HepG2 (cell line): ENCODE measurements at regions not wholly inside any gene's neighbourhood (a gene's known extent, or its start where the extent isn't known, plus 50 kb on each side); places are given as distances from the start of the nearest gene placed in this dataset.

Source experiments
- CREB1 ChIP-seq, 2 experiments: fragments of 450-650 bp in 1 of 2; IDR thresholded peaks; 2 replicates each; pipeline ENCODE4 v1.6.1; 2016 to 2017; ENCODE audit warnings: control low read depth in 1 of 2, mild to moderate bottlenecking in 1 of 2, missing compliant biosample characterization in 1 of 2, missing genetic modification characterization in 1 of 2
- ELF4 ChIP-seq: sonication (generic); formaldehyde crosslinking; IDR thresholded peaks from 2 replicates; pipeline ENCODE4 v1.5.0; 2020; ENCODE audit warnings: missing genetic modification reagents, mild to moderate bottlenecking, moderate library complexity, borderline replicate concordance
- FOSL2 ChIP-seq: sonication (generic); formaldehyde crosslinking; IDR thresholded peaks from 2 replicates; pipeline ENCODE4 v1.4.0; 2020; ENCODE audit warnings: missing genetic modification reagents
- FOXM1 ChIP-seq: sonication (generic); formaldehyde crosslinking; IDR thresholded peaks from 2 replicates; pipeline ENCODE4 v1.5.0; 2020; ENCODE audit warnings: missing genetic modification reagents
- HNF4A ChIP-seq: sonication (generic); formaldehyde crosslinking; IDR thresholded peaks from 2 replicates; pipeline ENCODE4 v1.4.0; 2020; ENCODE audit warnings: missing genetic modification reagents
- KDM3A ChIP-seq: IDR thresholded peaks from 2 replicates; pipeline ENCODE4 v1.6.1; 2018; ENCODE audit warnings: low read depth, missing compliant biosample characterization
- POLR2AphosphoS5 ChIP-seq: IDR thresholded peaks from 2 replicates; pipeline ENCODE4 v1.6.1; 2012; ENCODE audit warnings: low read depth, low read length
- RORA ChIP-seq: sonication (generic); formaldehyde crosslinking; IDR thresholded peaks from 2 replicates; pipeline ENCODE4 v1.5.0; 2020; ENCODE audit warnings: mild to moderate bottlenecking, missing genetic modification reagents, moderate library complexity
- ZC3H4 ChIP-seq: sonication (generic); formaldehyde crosslinking; IDR thresholded peaks from 2 replicates; pipeline ENCODE4 v1.4.0; 2020; ENCODE audit warnings: missing genetic modification reagents, borderline replicate concordance
- ZNF180 ChIP-seq: sonication (generic); formaldehyde crosslinking; IDR thresholded peaks from 2 replicates; pipeline ENCODE4 v1.4.0; 2020; ENCODE audit warnings: low read depth, missing genetic modification reagents, borderline replicate concordance
- ZNF7 ChIP-seq: IDR thresholded peaks from 2 replicates; pipeline ENCODE4 v1.6.1; 2016; ENCODE audit warnings: missing biosample characterization, missing genetic modification reagents
- TF ChIP-seq, protein P1 (sequence below): sonication (generic); formaldehyde crosslinking; IDR thresholded peaks from 2 replicates; pipeline ENCODE4 v1.5.0; 2020; ENCODE audit warnings: mild to moderate bottlenecking, missing genetic modification reagents, moderate library complexity
- TF ChIP-seq, protein P2 (sequence below): sonication (generic); formaldehyde crosslinking; IDR thresholded peaks from 2 replicates; pipeline ENCODE4 v1.4.0; 2020; ENCODE audit warnings: missing genetic modification reagents

DNA sequence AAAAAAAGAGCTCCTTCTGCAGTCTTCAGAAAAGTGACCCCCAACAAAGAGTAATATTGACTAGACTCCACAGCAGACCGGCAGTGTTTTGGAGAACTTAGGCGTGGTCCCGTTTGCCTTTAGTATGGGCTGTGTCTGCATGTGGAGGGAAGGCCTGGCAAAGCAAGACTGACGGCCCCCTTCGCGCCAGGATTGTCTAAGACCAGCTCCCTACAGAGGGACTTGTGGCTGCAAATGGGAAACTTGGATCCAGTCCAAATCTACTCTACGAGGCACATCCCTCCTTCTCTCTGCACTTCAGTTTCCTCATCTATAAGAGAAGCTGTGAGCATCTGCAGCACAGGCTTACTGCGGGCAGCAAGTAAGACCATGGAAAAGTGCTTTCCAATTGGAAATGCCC, 350.0 kb downstream of the ZNF536 start:
- TF ChIP-seq, protein P1, sequence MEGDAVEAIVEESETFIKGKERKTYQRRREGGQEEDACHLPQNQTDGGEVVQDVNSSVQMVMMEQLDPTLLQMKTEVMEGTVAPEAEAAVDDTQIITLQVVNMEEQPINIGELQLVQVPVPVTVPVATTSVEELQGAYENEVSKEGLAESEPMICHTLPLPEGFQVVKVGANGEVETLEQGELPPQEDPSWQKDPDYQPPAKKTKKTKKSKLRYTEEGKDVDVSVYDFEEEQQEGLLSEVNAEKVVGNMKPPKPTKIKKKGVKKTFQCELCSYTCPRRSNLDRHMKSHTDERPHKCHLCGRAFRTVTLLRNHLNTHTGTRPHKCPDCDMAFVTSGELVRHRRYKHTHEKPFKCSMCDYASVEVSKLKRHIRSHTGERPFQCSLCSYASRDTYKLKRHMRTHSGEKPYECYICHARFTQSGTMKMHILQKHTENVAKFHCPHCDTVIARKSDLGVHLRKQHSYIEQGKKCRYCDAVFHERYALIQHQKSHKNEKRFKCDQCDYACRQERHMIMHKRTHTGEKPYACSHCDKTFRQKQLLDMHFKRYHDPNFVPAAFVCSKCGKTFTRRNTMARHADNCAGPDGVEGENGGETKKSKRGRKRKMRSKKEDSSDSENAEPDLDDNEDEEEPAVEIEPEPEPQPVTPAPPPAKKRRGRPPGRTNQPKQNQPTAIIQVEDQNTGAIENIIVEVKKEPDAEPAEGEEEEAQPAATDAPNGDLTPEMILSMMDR (CRISPR knock-in tag), result no peak
- TF ChIP-seq ZNF180 (CRISPR knock-in tag) (no peak), ELF4 (CRISPR knock-in tag) (no peak), HNF4A (no peak), CREB1 (IDR thresholded peaks at IDR 0.05) (no peak), CREB1 (CRISPR knock-in tag; IDR thresholded peaks at IDR 0.05) (no peak), RORA (CRISPR knock-in tag) (no peak), FOSL2 (no peak), KDM3A (no peak), POLR2AphosphoS5 (no peak), ZNF7 (CRISPR knock-in tag) (no peak), FOXM1 (CRISPR knock-in tag) (no peak), ZC3H4 (no peak)
- TF ChIP-seq, protein P2, sequence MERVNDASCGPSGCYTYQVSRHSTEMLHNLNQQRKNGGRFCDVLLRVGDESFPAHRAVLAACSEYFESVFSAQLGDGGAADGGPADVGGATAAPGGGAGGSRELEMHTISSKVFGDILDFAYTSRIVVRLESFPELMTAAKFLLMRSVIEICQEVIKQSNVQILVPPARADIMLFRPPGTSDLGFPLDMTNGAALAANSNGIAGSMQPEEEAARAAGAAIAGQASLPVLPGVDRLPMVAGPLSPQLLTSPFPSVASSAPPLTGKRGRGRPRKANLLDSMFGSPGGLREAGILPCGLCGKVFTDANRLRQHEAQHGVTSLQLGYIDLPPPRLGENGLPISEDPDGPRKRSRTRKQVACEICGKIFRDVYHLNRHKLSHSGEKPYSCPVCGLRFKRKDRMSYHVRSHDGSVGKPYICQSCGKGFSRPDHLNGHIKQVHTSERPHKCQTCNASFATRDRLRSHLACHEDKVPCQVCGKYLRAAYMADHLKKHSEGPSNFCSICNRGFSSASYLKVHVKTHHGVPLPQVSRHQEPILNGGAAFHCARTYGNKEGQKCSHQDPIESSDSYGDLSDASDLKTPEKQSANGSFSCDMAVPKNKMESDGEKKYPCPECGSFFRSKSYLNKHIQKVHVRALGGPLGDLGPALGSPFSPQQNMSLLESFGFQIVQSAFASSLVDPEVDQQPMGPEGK (CRISPR knock-in tag), result no peak
